ENCODE measurements at regions not wholly inside any gene's neighbourhood (a gene's known extent, or its start where the extent isn't known, plus 50 kb on each side); places are given as distances from the start of the nearest gene placed in this dataset.

- Mint-ChIP-seq H3K4me3 (no peak overlapping the region), H3K4me1 (ENCODE audit: low read depth) (peaks cover 3% of the 10 kb centered on the region), H3K27ac (no peak overlapping the region), H3K36me3 (ENCODE audit: low read depth) (no peaks in the 10 kb centered on the region), H3K9me3 (no peaks in the 10 kb centered on the region), H3K27me3 (peaks cover 1% of the 10 kb centered on the region)
- POLR2A ChIA-PET = no interaction called here
- ATAC-seq = no peak
- intact Hi-C loops (cut with micrococcal nuclease) = no loop called here
- CTCF ChIA-PET = no interaction called here
- TF ChIP-seq CTCF (IDR thresholded peaks at IDR 0.05) = no peak
- DNase-seq = no peak
Observed at GRCh38 chr13:73635166-73635787, 498.9 kb downstream of the KLF12 start.

- Mint-ChIP-seq H3K27ac (no peak overlapping the region), H3K9me3 (no peaks in the 10 kb centered on the region), H3K27me3 (peaks cover 1% of the 10 kb centered on the region), H3K4me1 (ENCODE audit: low read depth) (peaks cover 3% of the 10 kb centered on the region), H3K4me3 (no peak overlapping the region), H3K36me3 (ENCODE audit: low read depth) (no peaks in the 10 kb centered on the region)
- DNase-seq = no peak
- TF ChIP-seq CTCF (IDR thresholded peaks at IDR 0.05) = no peak
- ChIA-PET CTCF (no interaction called here), POLR2A (no interaction called here)
- ATAC-seq = no peak
- intact Hi-C loops (cut with micrococcal nuclease) = no loop called here
Observed at GRCh38 chr13:73633817-73634460, 500.3 kb downstream of the KLF12 start.

GRCh38 chr13:73631411-73631810, 502.8 kb downstream of the KLF12 start:
- CTCF ChIA-PET = interaction anchor here (0.9 kb wide), 1 partner anchor 9 kb away, joined by 3 read pairs; no protein-coding TSS in a partner anchor
- POLR2A ChIA-PET = no interaction called here
- no peak overlapping the region for H3K27ac Mint-ChIP-seq
- no peaks in the 10 kb centered on the region for H3K36me3 Mint-ChIP-seq (ENCODE audit: low read depth)
- ATAC-seq = no peak
- no peak for TF ChIP-seq CTCF (IDR thresholded peaks at IDR 0.05)
- H3K4me3 Mint-ChIP-seq = no peak overlapping the region
- H3K9me3 Mint-ChIP-seq = peaks cover 2% of the 10 kb centered on the region
- DNase-seq = no peak
- no peaks in the 10 kb centered on the region for H3K27me3 Mint-ChIP-seq
- intact Hi-C loops (cut with micrococcal nuclease) = no loop called here
- peaks cover 8% of the 10 kb centered on the region for H3K4me1 Mint-ChIP-seq (ENCODE audit: low read depth)

- peak; percentile 42 for DNase-seq
- peak; percentile 94 for ATAC-seq
- Mint-ChIP-seq H3K36me3 (ENCODE audit: low read depth) (no peaks in the 10 kb centered on the region), H3K27me3 (no peaks in the 10 kb centered on the region), H3K9me3 (peaks cover 2% of the 10 kb centered on the region), H3K4me3 (no peak overlapping the region), H3K4me1 (ENCODE audit: low read depth) (peaks cover 30% of the 10 kb centered on the region), H3K27ac (peak overlapping the region; percentile 49)
- CTCF ChIA-PET = interaction anchor here (1.1 to 1.4 kb wide), 2 partner anchors 12 to 15 kb away, joined by 3 to 5 read pairs; no protein-coding TSS in a partner anchor
- intact Hi-C loops (cut with micrococcal nuclease) = no loop called here
- TF ChIP-seq CTCF (IDR thresholded peaks at IDR 0.05) = no peak
- POLR2A ChIA-PET = no interaction called here
Observed at GRCh38 chr13:73625562-73626339, 508.5 kb downstream of the KLF12 start.

- no peak overlapping the region for H3K27ac Mint-ChIP-seq
- ATAC-seq (no peak), DNase-seq (no peak)
- intact Hi-C loops (cut with micrococcal nuclease) = no loop called here
- H3K4me3 Mint-ChIP-seq = no peak overlapping the region
- no peaks in the 10 kb centered on the region for H3K27me3 Mint-ChIP-seq
- ChIA-PET CTCF (no interaction called here), POLR2A (no interaction called here)
- H3K36me3 Mint-ChIP-seq (ENCODE audit: low read depth) = no peaks in the 10 kb centered on the region
- H3K4me1 Mint-ChIP-seq (ENCODE audit: low read depth) = peaks cover 32% of the 10 kb centered on the region
- no peaks in the 10 kb centered on the region for H3K9me3 Mint-ChIP-seq
- TF ChIP-seq CTCF (IDR thresholded peaks at IDR 0.05) = no peak
Observed at GRCh38 chr13:73623281-73623680, 510.9 kb downstream of the KLF12 start.
